Astrocyte of the spinal cord (primary cell): ENCODE measurements at regions not wholly inside any gene's neighbourhood (a gene's known extent, or its start where the extent isn't known, plus 50 kb on each side); places are given as distances from the start of the nearest gene placed in this dataset.

Source experiments
- DNase-seq: peaks from one replicate; pipeline ENCODE4 v3.0.0; 2011; ENCODE audit warnings: low read depth, low spot score
- H3K4me3 ChIP-seq: 2 replicates; pipeline ENCODE4 v1.5.1; 2011; ENCODE audit warnings: low read depth, mild to moderate bottlenecking, low read length, moderate library complexity
- CTCF ChIP-seq: IDR thresholded peaks from 2 replicates; pipeline ENCODE4 v1.5.1; 2012; ENCODE audit warnings: low read depth, mild to moderate bottlenecking, low read length, inconsistent platforms
- in situ Hi-C: cut with HindIII; loops from 2 replicates; pipeline ENCODE4 v1.10.0; 2017; ENCODE audit warnings: low sequenced_read_pairs

GRCh38 chr20:7708782-7709181 is 231.5 kb downstream of the HAO1 start:
- in situ Hi-C loops, result no loop called here
- no peak for DNase-seq
- H3K4me3 ChIP-seq, result no peak overlapping the region
- TF ChIP-seq CTCF, result no peak

- in situ Hi-C loops, result no loop called here
- H3K4me3 ChIP-seq, result no peak overlapping the region
- TF ChIP-seq CTCF, result no peak
- DNase-seq, result peak; percentile 76
These were observed 229.8 kb downstream of the HAO1 start for GRCh38 chr20:7710440-7710839.

GRCh38 chr20:7712661-7713060 is 227.6 kb downstream of the HAO1 start:
- in situ Hi-C loops, result no loop called here
- no peak for DNase-seq
- H3K4me3 ChIP-seq, result no peak overlapping the region
- TF ChIP-seq CTCF, result no peak

- in situ Hi-C loops, result no loop called here
- H3K4me3 ChIP-seq, result no peak overlapping the region
- TF ChIP-seq CTCF, result no peak
- no peak for DNase-seq
These were observed 225.7 kb downstream of the HAO1 start for GRCh38 chr20:7714549-7714948.

- H3K4me3 ChIP-seq, result no peak overlapping the region
- no peak for DNase-seq
- no peak for TF ChIP-seq CTCF
- in situ Hi-C loops, result no loop called here
These were observed 223.8 kb downstream of the HAO1 start for GRCh38 chr20:7716286-7716972.

GRCh38 chr20:7722564-7722963 is 217.7 kb downstream of the HAO1 start:
- in situ Hi-C loops, result no loop called here
- H3K4me3 ChIP-seq, result no peak overlapping the region
- DNase-seq, result peak; percentile 30
- TF ChIP-seq CTCF, result no peak
